PC-3 (cell line): ENCODE measurements at regions not wholly inside any gene's neighbourhood (a gene's known extent, or its start where the extent isn't known, plus 50 kb on each side); places are given as distances from the start of the nearest gene placed in this dataset.

ENCODE experiments used
- ATAC-seq: fragments of 200-7000 bp; cut with Tn5 transposase; 2 replicates; pipeline ENCODE4 v1.9.1; 2020; ENCODE audit warnings: mild to moderate bottlenecking, moderate library complexity
- BruUV-seq: library from RNA; stranded (reverse); fragments of 400-500 nt; replicated peaks from 2 replicates; lab custom pipeline; 2021; lab: Mats Ljungman, UMichigan
- CTCF ChIA-PET: fragments of 300-600 bp; sonication (Branson Sonifier 250); formaldehyde crosslinking; loops from one replicate; lab custom pipeline; 2022; ENCODE audit warnings: antibody characterized with exemption; lab: Charles Lee
- POLR2A ChIA-PET: fragments of 300-600 bp; sonication (Branson Sonifier 250); formaldehyde crosslinking; loops from one replicate; lab custom pipeline; 2022; ENCODE audit warnings: antibody characterized with exemption; ENCODE audit not compliant: unreplicated experiment; lab: Charles Lee
- DNase-seq: peaks from one replicate; pipeline ENCODE4 v3.0.0-alpha.2; 2015
- H2AFZ ChIP-seq: fragments of 300-600 bp; sonication (generic); 2 replicates; pipeline ENCODE4 v1.6.0; 2016; ENCODE audit warnings: antibody characterized with exemption, low read length
- H3F3A ChIP-seq: fragments of 300-600 bp; sonication (generic); one replicate; pipeline ENCODE4 v1.6.0; 2017; ENCODE audit warnings: antibody characterized with exemption, low read length, control low read depth, mild to moderate bottlenecking; ENCODE audit not compliant: unreplicated experiment
- H3K27ac ChIP-seq: fragments of 300-600 bp; sonication (generic); 2 replicates; pipeline ENCODE4 v1.5.1; 2016; ENCODE audit warnings: mild to moderate bottlenecking, low read length
- H3K27me3 ChIP-seq: fragments of 300-600 bp; sonication (generic); 2 replicates; pipeline ENCODE4 v1.6.1; 2016; ENCODE audit warnings: low read length, mixed read lengths
- H3K36me3 ChIP-seq: fragments of 300-600 bp; sonication (generic); 2 replicates; pipeline ENCODE4 v1.6.1; 2016; ENCODE audit warnings: low read depth, mixed run types, low read length, mixed read lengths
- H3K4me1 ChIP-seq: fragments of 300-600 bp; sonication (generic); 2 replicates; pipeline ENCODE4 v1.5.1; 2016; ENCODE audit warnings: low read length; ENCODE audit not compliant: insufficient read depth
- H3K4me2 ChIP-seq: fragments of 300-600 bp; sonication (generic); 2 replicates; pipeline ENCODE4 v1.6.0; 2016; ENCODE audit warnings: low read length
- H3K4me3 ChIP-seq: fragments of 300-600 bp; sonication (generic); 2 replicates; pipeline ENCODE4 v1.5.1; 2016; ENCODE audit warnings: mild to moderate bottlenecking, low read length, mixed read lengths
- H3K79me2 ChIP-seq: fragments of 300-600 bp; sonication (generic); 2 replicates; pipeline ENCODE4 v1.6.1; 2017; ENCODE audit warnings: low read length, mixed read lengths
- H3K9ac ChIP-seq: fragments of 300-600 bp; sonication (generic); 2 replicates; pipeline ENCODE4 v1.6.0; 2016; ENCODE audit warnings: mild to moderate bottlenecking, low read length
- H3K9me2 ChIP-seq: fragments of 300-600 bp; sonication (generic); replicated peaks from 2 replicates; pipeline ENCODE4 v1.6.1; 2016; ENCODE audit warnings: mixed run types, low read length, mixed read lengths
- H3K9me3 ChIP-seq: fragments of 300-600 bp; sonication (generic); 2 replicates; pipeline ENCODE4 v1.6.1; 2016; ENCODE audit warnings: low read length, mixed read lengths
- H4K20me1 ChIP-seq: fragments of 300-600 bp; sonication (generic); 2 replicates; pipeline ENCODE4 v1.6.1; 2016; ENCODE audit warnings: low read length, mixed read lengths
- CTCF ChIP-seq: fragments of 300-600 bp; sonication (generic); conservative IDR thresholded peaks from 2 replicates; pipeline ENCODE4 v1.5.1; 2017; ENCODE audit warnings: antibody characterized with exemption, low read depth, mild to moderate bottlenecking, low read length
- EZH2 ChIP-seq: fragments of 300-600 bp; sonication (generic); IDR thresholded peaks from one replicate; pipeline ENCODE4 v1.6.1; 2017; ENCODE audit warnings: antibody characterized with exemption, mild to moderate bottlenecking, low read length; ENCODE audit not compliant: unreplicated experiment
- EZH2phosphoT487 ChIP-seq: fragments of 300-600 bp; sonication (generic); IDR thresholded peaks from 2 replicates; pipeline ENCODE4 v1.6.1; 2018; ENCODE audit warnings: mild to moderate bottlenecking, antibody characterized with exemption, low read length, borderline replicate concordance
- intact Hi-C: fragments of 100-400 bp; cut with micrococcal nuclease; formaldehyde crosslinking; loops from 2 replicates; pipeline ENCODE4 v1.9.0; 2023

GRCh38 chr4:125728568-125728967 is 413.8 kb downstream of the FAT4 start:
- H3K9me2 ChIP-seq = no peaks in the 10 kb centered on the region
- H3K9ac ChIP-seq = no peak overlapping the region
- TF ChIP-seq EZH2 = no peak
- TF ChIP-seq EZH2phosphoT487 = no peak
- no peak for TF ChIP-seq CTCF
- no peaks in the 10 kb centered on the region for H3F3A ChIP-seq
- BruUV-seq = no TSS peak
- H3K4me2 ChIP-seq = peak overlapping the region; percentile 41
- peak overlapping the region; percentile 56 for H3K27ac ChIP-seq
- H3K4me3 ChIP-seq = no peak overlapping the region
- H3K9me3 ChIP-seq = no peaks in the 10 kb centered on the region
- peaks cover 38% of the 10 kb centered on the region for H3K4me1 ChIP-seq
- no peaks in the 10 kb centered on the region for H3K27me3 ChIP-seq
- no peaks in the 10 kb centered on the region for H3K79me2 ChIP-seq
- ATAC-seq (peak; percentile 97), DNase-seq (peak; percentile 88)
- CTCF ChIA-PET = no interaction called here
- H4K20me1 ChIP-seq = no peaks in the 10 kb centered on the region
- POLR2A ChIA-PET = interaction anchor here (0.5 kb wide), 1 partner anchor 414 kb away, joined by 9 read pairs; the partner anchor contains the start of gene FAT4
- H3K36me3 ChIP-seq = no peaks in the 10 kb centered on the region
- H2AFZ ChIP-seq = no peak overlapping the region
- intact Hi-C loops = loop anchor here (5.0 to 10.0 kb wide), 2 partner anchors 334 to 361 kb away; no protein-coding TSS in a partner anchor

DNA sequence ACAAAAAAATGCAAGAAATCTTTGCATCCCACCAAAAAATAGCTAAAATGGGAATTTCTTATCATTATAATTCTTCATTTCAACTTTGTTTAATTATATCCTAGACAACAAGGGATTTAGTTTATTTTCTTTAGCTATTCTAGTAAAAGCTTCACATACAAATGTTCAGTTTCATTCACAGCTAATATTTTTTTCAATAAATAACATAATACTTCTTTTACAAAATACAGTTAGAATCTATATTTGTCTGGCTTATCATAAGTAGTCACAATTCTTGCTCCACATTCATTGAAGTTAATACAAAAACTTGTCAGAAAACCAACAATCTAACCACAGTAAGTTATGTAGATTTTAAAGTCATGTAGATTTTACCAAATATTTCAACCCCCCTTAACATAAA is 414.4 kb downstream of the FAT4 start:
- POLR2A ChIA-PET = no interaction called here
- Histone ChIP-seq H4K20me1 (no peaks in the 10 kb centered on the region), H3K9ac (no peak overlapping the region), H3K36me3 (no peaks in the 10 kb centered on the region), H3F3A (no peaks in the 10 kb centered on the region), H3K9me3 (no peaks in the 10 kb centered on the region), H3K4me3 (no peak overlapping the region), H3K4me1 (peaks cover 38% of the 10 kb centered on the region), H3K27ac (peak overlapping the region; percentile 56), H3K4me2 (peak overlapping the region; percentile 41), H3K9me2 (no peaks in the 10 kb centered on the region), H3K27me3 (no peaks in the 10 kb centered on the region), H3K79me2 (no peaks in the 10 kb centered on the region), H2AFZ (no peak overlapping the region)
- no TSS peak for BruUV-seq
- CTCF ChIA-PET = no interaction called here
- ATAC-seq (no peak), DNase-seq (no peak)
- intact Hi-C loops = loop anchor here (5.0 to 10.0 kb wide), 2 partner anchors 334 to 362 kb away; no protein-coding TSS in a partner anchor
- TF ChIP-seq EZH2phosphoT487 (no peak), EZH2 (no peak), CTCF (no peak)

- TF ChIP-seq EZH2phosphoT487 (no peak), EZH2 (no peak), CTCF (no peak)
Observed at GRCh38 chr4:125732632-125733031, 417.9 kb downstream of the FAT4 start.

More at GRCh38 chr4:125732632-125733031, 417.9 kb downstream of the FAT4 start:
- ATAC-seq = no peak
- Histone ChIP-seq H3K27ac (no peak overlapping the region), H3K4me2 (no peak overlapping the region), H3K79me2 (no peaks in the 10 kb centered on the region), H3K9me3 (no peaks in the 10 kb centered on the region), H3K27me3 (no peaks in the 10 kb centered on the region), H3K9ac (no peak overlapping the region), H3K4me3 (no peak overlapping the region), H3F3A (no peaks in the 10 kb centered on the region), H3K4me1 (peaks cover 52% of the 10 kb centered on the region), H4K20me1 (no peaks in the 10 kb centered on the region), H3K9me2 (no peaks in the 10 kb centered on the region), H3K36me3 (no peaks in the 10 kb centered on the region), H2AFZ (no peak overlapping the region)
- CTCF ChIA-PET = no interaction called here
- DNase-seq = no peak
- POLR2A ChIA-PET = no interaction called here
- intact Hi-C loops = no loop called here
- no TSS peak for BruUV-seq
